HPDE6-E6E7 (cell line): ENCODE measurements at regions not wholly inside any gene's neighbourhood (a gene's known extent, or its start where the extent isn't known, plus 50 kb on each side); places are given as distances from the start of the nearest gene placed in this dataset.

Experiments used
- DNase-seq: peaks from one replicate; pipeline ENCODE4 v3.0.0; 2011; ENCODE audit warnings: missing footprints; ENCODE audit errors: extremely low spot score

DNA sequence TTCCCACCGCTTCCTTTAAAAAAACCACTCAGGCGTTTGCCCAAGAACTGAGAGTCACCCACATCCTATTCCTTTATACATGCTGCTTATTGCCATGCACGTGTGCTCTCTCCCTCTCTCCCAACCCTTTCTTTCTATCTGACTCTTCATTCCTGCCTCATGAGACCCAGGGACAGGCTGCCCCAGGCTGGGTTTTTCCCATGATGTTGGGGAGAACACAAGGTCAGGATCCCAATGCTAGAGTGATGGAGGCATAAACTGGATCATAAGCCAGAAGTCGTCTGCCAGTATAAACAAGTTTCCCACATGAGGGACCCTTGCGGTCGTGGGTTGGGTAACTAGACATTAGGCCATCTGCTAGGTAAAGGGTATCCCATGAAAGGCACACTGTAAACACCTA lies 64.9 kb downstream of the CD2 start:
- DNase-seq = no peak

DNA sequence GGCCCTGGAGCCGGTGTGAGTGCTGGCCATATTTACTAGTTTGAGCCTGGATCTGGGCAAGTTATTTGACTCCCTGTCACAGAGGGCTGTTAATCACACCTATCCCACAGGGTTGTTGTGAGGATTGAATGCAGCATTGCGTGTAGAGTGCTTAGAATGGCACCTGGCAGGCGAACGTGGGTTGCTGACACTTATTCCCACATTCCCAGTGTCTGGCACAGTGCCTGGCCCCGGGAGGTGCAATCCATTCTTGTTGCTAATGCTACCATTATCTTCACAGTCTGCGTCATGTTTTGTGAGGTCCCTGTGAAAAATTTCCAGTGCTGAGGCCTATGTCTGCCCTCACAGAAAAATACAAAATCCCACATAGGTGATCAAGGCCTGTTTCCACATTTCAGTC lies 66.1 kb downstream of the CD2 start:
- DNase-seq = no peak

DNA sequence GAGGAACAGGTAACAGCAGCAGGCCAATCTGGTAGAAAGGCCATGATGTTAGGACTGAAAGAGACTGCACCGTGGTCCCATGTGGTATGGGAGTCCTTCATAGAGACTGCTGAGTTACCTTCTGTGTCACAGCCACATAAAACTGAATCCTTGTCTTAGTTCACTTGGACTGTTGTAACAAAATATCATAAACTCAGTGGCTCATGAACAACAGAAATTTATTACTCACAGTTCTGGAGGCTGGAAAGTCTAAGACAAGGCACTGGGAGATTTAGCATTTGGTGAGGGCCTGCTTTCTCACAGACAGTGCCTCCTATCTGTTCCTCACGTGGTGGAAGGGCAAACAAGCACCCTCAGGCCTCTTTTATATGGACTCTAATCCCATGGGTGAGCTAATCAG lies 67.5 kb downstream of the CD2 start:
- DNase-seq = no peak

DNA sequence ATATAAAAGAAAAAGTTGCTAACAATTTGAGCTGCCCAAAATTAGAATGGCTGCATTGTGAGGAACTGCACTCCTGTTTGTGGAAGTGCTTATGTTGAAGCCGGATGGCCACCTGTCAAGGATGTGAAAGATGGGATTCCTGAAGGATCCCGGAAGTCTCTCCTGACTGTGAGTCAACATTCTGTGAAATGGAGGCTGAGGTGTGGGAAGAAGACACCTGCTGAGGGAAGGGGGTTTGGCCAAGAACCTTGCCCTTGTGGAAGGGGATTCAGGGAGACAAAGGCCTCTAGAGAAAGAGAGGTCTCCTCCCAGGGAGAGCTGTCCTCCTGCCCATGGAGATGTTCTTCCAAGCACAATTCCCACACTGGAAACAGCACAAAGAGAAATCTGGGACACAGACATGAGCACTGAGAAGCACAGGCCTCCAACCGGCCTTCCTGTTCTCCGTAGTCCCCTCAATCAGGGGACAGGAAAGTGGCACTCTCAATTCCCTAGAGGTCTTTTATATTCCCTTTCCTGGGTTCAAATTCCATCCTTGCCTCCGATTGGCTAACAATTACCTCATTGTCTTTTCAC lies 70.5 kb downstream of the CD2 start:
- DNase-seq = no peak

DNA sequence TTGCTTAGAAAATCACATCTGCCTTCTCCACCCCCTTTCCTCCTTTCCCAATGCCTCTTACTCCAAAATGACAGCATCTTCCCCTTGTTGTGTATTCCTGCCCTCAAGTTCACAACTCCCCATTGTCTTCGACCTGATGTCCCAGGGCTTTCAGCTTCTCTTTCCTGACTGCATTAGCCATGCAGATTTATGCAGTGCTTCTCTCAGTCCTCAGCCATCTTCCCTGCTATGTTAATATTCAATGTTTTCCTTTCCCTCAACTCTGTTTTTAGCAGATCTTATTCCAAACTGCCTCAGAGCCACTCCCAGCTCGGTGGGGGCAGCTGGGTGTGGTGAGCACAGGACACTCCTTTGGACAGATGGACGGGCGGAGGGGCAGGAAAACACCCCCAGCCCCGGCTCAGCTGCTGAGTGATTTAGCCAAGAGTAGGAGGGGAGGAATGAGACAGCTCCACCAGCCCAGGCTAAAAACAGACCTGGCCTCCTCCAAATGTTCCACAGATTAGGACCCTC lies 71.0 kb downstream of the CD2 start:
- no peak for DNase-seq

DNA sequence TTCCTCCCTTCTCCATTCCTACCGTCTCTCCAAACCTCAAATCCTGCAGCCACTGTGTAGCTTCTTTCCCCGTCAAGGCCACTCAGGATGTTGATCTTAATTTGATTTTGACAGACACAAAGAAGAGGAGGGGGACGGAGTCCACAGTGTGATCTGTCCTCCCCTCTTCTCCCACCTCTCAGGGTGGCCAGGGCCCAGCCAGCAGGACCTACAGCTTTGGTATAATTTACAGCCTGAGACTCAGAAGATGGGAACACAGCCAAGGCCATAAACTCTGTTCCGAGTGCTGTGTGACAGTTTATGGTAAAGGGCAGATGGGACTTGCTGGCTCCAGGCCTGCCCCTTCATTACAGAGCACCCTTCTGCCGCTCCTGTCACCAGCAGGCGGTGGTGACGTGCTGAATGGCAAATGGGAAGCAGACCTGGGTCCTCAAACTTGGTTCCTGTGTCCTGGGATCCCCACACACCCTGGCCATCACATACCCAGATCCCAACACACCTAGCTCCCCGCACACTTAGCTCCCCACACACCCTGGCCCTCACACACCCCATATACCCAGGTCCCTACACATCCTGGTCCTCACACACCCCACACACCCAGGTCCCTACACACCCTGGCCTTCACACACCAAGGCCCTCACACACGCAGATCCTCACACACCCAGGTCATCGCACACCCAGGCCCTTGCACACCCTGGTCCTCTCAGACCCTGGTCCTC lies 71.6 kb downstream of the CD2 start:
- no peak for DNase-seq

DNA sequence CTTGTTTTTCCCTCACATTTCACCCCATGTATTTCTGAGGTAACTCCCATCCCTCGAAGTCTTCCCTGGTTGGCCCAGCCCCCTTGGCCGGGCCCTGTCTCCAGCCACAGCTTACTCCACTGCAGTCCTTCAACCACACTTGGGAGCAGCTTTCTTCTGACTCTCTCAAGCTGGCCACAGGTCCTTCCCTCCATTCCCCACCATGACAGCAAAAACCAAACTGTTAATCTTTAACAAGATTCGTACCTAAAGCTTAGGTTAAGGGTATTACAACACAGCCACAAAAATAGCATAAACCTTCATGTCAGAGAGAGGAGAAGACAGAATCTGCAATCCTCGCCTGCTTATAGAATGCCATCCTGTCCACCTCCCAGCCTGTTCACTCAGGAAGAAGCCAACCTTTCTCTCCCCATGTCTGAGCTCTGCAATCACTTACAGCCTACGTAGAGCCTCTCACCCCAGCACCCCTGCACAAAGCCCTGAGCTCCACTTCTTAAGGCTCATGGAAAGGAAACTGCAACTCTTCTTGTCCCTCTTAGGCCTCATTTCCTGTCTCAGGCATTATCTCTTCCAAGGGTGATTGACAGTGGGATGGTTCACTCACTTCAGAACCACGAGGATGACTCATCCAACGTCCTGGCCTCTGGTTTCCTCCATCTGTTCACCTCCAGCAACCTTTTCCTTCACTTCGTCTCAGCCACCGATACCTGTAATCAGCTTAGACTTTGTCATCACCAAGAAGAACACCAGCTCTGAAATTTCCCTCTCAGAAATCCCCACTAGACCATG lies 72.8 kb downstream of the CD2 start:
- peak; percentile 70 for DNase-seq

DNA sequence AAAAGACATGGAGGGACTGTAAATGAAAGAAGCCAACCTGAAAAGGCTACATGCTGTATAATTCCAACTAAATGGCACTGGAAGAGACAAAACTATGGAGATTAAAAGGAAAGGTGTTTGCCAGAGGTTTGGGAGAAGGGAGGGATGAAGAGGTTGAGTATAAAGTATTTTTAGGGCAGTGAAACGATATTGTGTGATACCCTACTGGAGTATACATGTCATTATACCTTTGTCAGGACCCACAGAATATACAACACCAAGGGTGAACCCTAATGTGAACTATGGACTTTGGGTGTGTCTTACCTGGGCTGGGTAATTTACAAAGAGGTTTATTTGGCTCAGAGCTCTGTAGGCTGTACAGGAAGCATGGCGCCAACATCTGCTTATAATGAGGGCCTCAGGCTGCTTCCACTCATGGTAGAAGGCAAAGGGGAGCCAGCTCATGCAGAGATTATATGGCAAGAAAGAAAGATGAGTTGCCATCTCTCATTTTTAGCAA lies 73.4 kb downstream of the CD2 start:
- DNase-seq = no peak

DNA sequence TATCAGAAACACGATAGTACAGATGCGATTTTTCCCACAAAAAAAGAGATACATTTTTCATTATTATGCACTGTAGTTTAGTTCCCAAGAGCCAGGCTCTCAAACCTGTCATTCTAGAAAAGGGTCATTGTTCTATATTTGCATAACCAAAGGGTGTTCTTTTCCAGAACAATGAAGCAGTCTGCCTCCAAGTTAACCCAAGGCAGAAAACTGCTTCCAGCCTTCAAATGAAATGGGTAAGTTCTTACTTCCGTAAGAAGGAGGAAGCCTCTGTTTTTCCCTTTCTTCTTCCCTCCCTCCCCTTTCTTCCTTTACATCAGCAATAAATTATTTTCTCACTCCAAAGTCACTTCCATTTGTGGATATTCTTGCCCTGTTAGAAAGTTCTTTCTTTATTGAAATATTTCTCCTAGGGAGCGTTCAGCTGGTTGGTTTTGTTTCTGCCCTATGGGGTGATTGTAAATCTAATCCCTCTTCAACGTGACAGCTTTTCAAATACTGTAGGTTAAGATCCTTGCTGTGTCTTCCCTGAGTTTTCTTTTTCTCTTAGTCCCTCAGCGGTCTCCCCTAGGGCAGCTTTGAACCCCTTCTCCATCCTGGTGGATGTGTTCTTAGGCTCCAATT lies 77.3 kb upstream of the PTGFRN start:
- no peak for DNase-seq

DNA sequence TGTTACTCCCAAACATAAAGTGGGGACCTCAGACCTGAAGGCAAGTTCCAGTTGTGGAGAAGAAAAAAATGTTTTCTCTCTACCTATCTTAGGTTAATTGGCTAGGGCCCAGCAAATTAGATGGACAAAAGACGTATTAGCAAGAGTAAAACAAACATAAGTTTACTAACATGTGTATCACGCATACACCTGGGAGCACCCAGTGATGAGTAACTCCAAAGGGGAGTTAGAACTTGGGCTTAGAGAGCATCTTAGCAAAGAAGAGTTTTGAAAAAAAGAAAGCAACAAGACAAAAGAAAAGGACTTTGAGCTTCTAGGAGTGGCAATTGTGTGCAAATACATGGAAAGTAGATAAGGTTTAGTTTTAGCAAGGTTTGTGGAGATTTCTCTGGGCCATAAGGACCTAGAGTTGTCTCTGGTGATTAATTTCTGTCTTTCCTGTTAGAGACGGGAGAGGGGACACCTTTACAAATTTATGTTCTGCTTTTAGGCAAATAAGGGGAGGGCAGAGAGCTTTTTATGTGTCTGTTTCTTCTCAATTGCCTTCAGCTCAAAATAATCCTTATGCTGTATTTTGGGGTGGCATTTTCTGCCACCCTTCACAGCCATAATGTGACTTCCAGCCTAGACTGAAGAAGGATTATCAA lies 76.7 kb upstream of the PTGFRN start:
- no peak for DNase-seq

DNA sequence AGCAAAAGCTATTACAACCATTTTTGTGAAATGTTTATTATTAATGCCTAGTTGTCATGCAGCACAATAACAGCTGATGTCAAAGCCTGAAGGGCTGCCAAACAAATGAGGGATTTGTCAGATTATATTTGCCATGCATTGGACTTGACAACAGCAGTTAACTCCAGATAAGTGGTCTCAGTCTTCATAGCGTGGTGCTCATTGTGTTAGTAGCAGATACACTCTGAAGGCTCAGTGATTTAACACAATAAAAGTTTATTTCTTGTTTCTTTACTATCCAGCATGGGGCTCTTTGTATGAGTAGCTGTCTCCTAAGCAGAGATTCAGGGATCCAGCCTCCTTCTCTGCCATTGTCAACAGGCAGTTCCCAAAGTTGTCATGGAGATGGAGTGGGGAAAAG lies 76.0 kb upstream of the PTGFRN start:
- DNase-seq = no peak

DNA sequence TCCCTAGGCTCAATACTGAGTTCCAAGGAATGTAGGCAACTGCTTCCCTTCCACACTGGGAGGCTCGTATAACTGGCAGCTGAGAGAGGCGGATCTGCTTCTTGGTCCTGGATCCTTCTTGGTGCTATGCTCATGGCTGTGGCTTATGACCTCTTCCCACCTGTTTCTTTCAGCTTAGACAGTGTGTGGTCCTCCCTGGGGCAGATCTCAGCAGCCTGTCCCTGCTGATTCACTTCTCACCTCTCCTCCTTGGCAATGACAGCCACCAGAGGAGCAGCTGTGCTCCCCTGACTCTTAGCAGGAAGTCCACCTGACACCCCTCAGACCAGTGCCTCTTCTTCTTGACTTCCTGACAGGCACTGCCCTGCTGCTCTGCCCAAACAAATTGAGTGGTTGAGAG lies 75.1 kb upstream of the PTGFRN start:
- no peak for DNase-seq

DNA sequence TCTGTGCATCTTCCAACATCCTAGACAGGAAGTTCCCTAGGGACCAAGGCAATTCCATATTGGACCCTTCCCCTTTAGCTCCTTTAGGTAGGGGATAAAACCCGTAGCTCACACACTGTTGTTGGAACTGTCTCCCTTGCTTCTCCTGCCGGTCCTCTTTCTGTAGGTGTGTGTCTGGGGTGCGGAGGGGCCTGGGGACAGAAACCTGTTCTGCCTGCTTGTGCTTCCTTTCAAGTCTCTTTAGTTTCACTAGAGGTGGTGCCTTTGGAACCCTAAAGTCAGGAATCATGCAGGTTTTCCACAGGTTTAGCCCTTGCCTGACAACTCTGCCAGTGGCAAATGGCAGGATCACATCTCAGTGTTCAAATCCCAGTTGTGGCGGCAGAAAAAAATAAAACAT lies 74.6 kb upstream of the PTGFRN start:
- DNase-seq = no peak

DNA sequence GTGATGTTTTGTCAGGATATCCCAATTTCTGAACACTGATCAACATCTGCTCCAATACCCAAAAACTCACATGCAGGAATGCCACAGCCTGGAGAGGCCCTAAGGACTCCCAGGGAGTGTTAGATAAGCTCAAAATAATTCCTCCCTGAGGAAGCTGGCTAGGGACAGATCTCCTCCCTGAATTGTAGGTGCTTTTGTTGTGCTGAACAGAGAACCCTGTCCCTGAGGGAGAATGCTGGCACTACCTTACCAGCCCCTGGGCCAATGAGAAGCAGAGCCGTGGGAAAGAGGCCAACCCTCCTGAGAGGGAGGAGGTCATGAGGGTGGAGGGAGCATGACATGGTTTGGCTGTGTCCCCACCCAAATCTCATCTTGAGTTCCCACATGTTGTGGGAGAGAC lies 73.6 kb upstream of the PTGFRN start:
- DNase-seq = no peak

DNA sequence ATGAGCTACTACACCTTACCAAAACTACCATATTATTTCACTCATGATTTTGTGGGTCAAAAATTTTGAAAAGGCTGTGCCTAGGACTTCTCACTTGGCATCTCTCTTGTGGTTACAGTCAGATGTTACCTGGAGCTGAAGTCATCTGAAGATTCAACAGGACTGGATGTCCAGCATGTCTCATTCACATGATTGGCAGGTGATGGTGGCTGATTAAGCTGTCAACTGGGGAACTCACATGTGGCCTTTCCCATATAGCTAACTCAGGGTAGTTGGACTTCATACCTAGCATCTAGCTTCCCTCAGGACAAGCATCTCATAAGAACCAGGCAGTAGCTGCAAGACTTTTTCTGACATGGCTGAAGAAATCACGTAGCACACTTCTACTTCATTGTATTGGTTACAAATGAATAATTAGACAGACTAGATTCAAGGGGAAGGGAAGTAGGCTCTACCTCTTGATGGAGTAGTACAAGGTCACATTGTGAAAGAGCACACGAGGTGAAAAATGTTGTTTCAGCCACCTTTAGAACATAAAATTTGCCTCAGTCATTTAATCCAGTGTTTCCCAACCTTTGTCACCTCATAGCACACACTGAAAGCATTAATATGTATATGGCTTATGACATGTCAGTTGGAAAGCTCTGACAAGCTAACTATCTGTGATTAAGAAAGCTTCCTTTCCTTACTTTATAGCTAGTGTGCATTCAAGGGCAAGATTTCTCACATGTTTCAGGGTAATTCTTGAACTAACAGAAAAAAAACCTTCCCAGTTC lies 68.0 kb upstream of the PTGFRN start:
- DNase-seq = no peak

DNA sequence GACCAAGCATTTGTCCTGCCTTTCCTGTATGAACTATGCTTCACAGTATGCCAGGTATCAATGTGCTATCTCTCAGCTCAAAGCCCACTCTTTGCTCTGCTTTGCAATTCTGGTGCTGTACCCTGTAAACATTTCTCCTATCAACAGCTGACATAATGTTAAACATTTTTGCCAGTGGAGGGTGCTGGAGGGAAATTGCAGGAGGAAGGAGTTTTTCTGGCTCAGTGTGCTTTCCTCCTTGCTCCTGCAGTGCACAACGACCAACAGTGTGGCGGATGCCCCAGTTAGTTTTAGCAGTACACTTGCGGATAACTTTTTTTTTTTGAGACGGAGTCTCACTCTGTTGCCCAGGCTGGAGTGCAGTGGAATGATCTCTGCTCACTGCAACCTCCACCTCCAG lies 67.1 kb upstream of the PTGFRN start:
- DNase-seq = no peak

DNA sequence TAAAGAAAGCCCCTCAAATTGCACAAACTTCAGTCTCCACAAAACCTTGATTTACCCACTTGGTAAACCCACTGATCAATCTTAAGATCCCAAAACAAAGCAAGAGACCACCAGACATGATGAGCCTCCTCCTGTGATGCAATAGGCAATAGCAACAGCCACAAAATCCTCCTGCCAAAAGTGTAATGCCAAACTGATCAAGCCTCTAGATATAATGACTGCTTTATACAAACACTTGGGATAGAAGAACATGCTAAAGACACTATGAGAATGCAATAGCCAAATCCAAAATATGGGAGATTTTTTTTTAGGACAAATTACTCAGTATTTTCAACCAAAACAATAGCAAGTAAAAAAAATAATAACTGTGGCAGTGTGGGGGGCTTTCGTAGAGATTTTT lies 64.9 kb upstream of the PTGFRN start:
- DNase-seq = no peak

DNA sequence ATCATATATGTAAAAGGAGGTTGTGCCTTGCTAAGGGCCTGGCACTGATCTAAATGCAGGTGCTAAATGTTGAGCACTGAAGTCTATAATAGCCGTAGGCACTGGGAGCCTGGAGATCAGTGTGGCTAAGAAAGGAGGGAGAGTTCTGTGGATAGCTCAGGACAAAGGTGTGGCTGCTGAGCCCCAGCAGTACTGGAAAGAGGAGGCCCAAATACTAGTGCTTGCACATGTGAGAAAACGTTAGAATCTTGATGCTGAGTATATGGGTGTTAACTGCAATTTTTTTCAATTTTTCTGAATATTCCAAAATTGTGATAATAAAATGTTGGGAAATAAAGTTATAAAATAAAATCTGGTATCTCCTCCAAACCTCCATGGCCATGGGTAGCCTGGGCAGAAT lies 62.5 kb upstream of the PTGFRN start:
- no peak for DNase-seq

DNA sequence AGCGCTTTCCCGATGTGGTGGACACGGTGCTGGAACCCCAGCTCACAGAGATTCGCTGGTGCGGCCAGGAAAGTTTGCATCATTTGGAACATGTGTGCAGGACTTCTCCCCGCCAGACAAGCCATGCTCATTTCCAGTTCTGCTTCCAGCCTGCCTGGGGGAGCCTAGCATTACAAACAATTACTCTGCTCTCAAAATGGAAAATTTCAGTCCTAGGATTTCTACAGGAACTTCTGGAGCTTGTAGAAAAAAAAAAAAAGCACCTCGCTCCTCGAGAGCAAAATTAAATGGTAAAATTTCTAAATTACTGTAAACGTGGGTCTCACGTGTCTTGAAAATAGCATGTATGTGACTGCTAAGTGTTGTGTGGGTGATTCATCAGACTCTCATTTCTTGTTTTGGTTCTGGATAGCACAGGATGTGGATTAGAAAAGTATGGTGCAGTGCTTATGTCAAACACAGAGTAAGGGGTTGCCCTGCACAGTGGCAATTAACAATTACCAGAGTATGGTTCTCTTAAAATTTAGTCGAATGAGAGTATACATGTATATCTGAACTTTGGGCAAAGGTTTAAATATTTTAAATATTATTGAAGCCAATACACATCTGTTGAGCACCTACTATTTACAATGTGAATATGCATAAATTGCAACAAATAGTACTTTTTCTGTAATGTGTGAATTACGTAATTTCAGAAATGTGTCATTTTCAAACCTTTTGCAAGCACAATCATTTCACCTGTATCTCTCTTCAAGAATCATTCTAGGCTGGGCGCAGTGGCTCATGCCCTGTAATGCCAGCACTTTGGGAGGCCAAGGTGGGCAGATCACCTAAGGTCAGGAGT lies 61.8 kb upstream of the PTGFRN start:
- peak; percentile 22 for DNase-seq

DNA sequence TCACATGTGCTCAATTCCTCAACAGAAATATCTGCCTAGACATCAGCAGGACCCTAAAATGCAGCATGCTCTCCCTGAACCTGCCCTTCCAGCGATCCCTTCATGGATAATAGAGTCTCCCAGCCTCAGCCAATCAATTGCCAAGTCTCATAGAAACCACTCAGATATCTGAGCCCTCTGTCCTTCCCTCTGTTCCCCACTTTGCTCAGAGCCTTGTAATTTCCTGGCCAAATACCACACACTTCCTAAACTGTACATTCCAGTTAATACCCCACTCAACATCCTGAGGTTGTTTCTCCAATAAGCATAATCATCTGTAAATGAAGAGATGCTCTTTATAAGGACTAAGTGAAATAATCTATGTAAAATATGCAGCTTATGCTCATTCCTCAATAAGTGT lies 59.3 kb upstream of the PTGFRN start:
- no peak for DNase-seq
